Prostate gland (tissue), 2 donors: ENCODE measurements at regions not wholly inside any gene's neighbourhood (a gene's known extent, or its start where the extent isn't known, plus 50 kb on each side); places are given as distances from the start of the nearest gene placed in this dataset.

Source experiments
- POLR2AphosphoS5 ChIP-seq: sonication (generic); formaldehyde crosslinking; IDR thresholded peaks from one replicate; pipeline ENCODE4 v1.6.1; 2017; ENCODE audit warnings: antibody characterized with exemption
- TF ChIP-seq, protein P1 (sequence below), 4 experiments: fragments of 200-600 bp in 2 of 4; fragments of 450-650 bp in 2 of 4; sonication (generic) in 2 of 4; IDR thresholded peaks; 1 replicate in 3 of 4; 2 replicates in 1 of 4; pipeline ENCODE4 v1.5.1; 2016 to 2019; ENCODE audit warnings: antibody characterized with exemption in 4 of 4, mild to moderate bottlenecking in 2 of 4, moderate library complexity in 2 of 4

DNA sequence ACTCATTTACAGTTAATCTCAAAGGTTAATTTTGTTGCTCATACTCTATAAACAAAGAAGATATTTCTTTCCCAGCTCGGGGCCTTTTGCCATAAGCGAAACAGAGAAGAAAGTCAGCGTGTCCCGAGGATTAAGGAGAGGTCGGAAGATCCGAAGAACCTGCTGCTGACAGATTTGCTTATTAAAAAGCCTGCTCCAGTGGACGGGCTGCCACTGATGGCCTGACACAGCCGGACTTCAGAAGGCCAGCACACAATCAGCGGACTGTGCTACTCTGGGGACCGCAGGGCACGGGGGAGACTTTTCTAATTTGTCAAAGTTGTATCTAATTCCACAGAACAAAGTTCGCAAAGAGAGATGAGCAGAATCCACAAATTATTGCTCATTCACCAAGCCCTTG lies 315.4 kb downstream of the ETAA1 start:
- TF ChIP-seq, protein P1, sequence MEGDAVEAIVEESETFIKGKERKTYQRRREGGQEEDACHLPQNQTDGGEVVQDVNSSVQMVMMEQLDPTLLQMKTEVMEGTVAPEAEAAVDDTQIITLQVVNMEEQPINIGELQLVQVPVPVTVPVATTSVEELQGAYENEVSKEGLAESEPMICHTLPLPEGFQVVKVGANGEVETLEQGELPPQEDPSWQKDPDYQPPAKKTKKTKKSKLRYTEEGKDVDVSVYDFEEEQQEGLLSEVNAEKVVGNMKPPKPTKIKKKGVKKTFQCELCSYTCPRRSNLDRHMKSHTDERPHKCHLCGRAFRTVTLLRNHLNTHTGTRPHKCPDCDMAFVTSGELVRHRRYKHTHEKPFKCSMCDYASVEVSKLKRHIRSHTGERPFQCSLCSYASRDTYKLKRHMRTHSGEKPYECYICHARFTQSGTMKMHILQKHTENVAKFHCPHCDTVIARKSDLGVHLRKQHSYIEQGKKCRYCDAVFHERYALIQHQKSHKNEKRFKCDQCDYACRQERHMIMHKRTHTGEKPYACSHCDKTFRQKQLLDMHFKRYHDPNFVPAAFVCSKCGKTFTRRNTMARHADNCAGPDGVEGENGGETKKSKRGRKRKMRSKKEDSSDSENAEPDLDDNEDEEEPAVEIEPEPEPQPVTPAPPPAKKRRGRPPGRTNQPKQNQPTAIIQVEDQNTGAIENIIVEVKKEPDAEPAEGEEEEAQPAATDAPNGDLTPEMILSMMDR (IDR thresholded peaks at IDR 0.05) = no peak
- no peak for TF ChIP-seq POLR2AphosphoS5
